WTC11 (cell line): ENCODE measurements at regions not wholly inside any gene's neighbourhood (a gene's known extent, or its start where the extent isn't known, plus 50 kb on each side); places are given as distances from the start of the nearest gene placed in this dataset.

ENCODE experiments used
- ATAC-seq: fragments of 200-7000 bp; cut with Tn5 transposase; 2 replicates; pipeline ENCODE4 v1.10.0; 2021; ENCODE audit warnings: mild to moderate bottlenecking, moderate library complexity
- CTCF ChIA-PET: fragments of 300-600 bp; sonication (Branson Sonifier 250); formaldehyde crosslinking; loops from one replicate; lab custom pipeline; 2021; ENCODE audit warnings: antibody characterized with exemption; lab: Charles Lee
- POLR2A ChIA-PET: fragments of 350-600 bp; sonication (Branson Sonifier 250); formaldehyde crosslinking; loops from one replicate; lab custom pipeline; 2021; ENCODE audit warnings: antibody characterized with exemption; lab: Charles Lee
- DNase-seq: peaks from one replicate; pipeline ENCODE4 v3.0.0; 2021; ENCODE audit warnings: low spot score
- H3K27ac Mint-ChIP-seq: 2 replicates; pipeline ENCODE4 v1.8.0; 2021; ENCODE audit warnings: mixed read lengths
- H3K27me3 Mint-ChIP-seq: 2 replicates; pipeline ENCODE4 v1.8.0; 2021; ENCODE audit warnings: low read depth, mild to moderate bottlenecking, moderate library complexity, mixed read lengths
- H3K36me3 Mint-ChIP-seq: 2 replicates; pipeline ENCODE4 v1.8.0; 2021; ENCODE audit warnings: mixed read lengths
- H3K4me1 Mint-ChIP-seq: 2 replicates; pipeline ENCODE4 v1.8.0; 2022; ENCODE audit warnings: mixed read lengths
- H3K4me3 Mint-ChIP-seq: 2 replicates; pipeline ENCODE4 v1.8.0; 2021; ENCODE audit warnings: mild to moderate bottlenecking, moderate library complexity, mixed read lengths
- H3K9me3 Mint-ChIP-seq: 2 replicates; pipeline ENCODE4 v1.8.0; 2021; ENCODE audit warnings: mixed read lengths
- AFF4 ChIP-seq: sonication (generic); formaldehyde crosslinking; IDR thresholded peaks from 2 replicates; pipeline ENCODE4 v1.8.1; 2023; ENCODE audit warnings: mild to moderate bottlenecking, missing genetic modification reagents, borderline replicate concordance
- AR ChIP-seq: fragments of 250-450 bp; sonication (Bioruptor Pico); IDR thresholded peaks from 2 replicates; pipeline ENCODE4 v1.9.0; 2021; ENCODE audit warnings: mild to moderate bottlenecking
- ARID4B ChIP-seq: sonication (generic); formaldehyde crosslinking; IDR thresholded peaks from 2 replicates; pipeline ENCODE4 v1.8.0; 2023; ENCODE audit warnings: missing genetic modification reagents, mild to moderate bottlenecking, borderline replicate concordance
- CREB1 ChIP-seq: sonication (generic); formaldehyde crosslinking; IDR thresholded peaks from 2 replicates; pipeline ENCODE4 v1.8.0; 2023; ENCODE audit warnings: mild to moderate bottlenecking, missing genetic modification reagents
- E2F4 ChIP-seq: sonication (generic); formaldehyde crosslinking; IDR thresholded peaks from 2 replicates; pipeline ENCODE4 v1.8.1; 2022; ENCODE audit warnings: low read depth, mild to moderate bottlenecking, moderate library complexity, missing genetic modification reagents, borderline replicate concordance
- ESRRA ChIP-seq: sonication (generic); formaldehyde crosslinking; IDR thresholded peaks from 2 replicates; pipeline ENCODE4 v1.8.1; 2022; ENCODE audit warnings: mild to moderate bottlenecking, missing genetic modification reagents, borderline replicate concordance
- FOXK1 ChIP-seq: sonication (generic); formaldehyde crosslinking; IDR thresholded peaks from 2 replicates; pipeline ENCODE4 v1.8.0; 2022; ENCODE audit warnings: mild to moderate bottlenecking, moderate library complexity, missing genetic modification reagents
- GTF2I ChIP-seq: fragments of 250-450 bp; sonication (Bioruptor Pico); conservative IDR thresholded peaks from 2 replicates; pipeline ENCODE4 v1.4.0; 2021; ENCODE audit warnings: mild to moderate bottlenecking
- HMGXB4 ChIP-seq: sonication (generic); formaldehyde crosslinking; IDR thresholded peaks from 2 replicates; pipeline ENCODE4 v1.8.1; 2023; ENCODE audit warnings: mild to moderate bottlenecking, moderate library complexity, missing genetic modification reagents
- IRF1 ChIP-seq: sonication (generic); formaldehyde crosslinking; IDR thresholded peaks from 2 replicates; pipeline ENCODE4 v1.8.0; 2023; ENCODE audit warnings: missing genetic modification reagents
- KAT7 ChIP-seq: sonication (generic); formaldehyde crosslinking; IDR thresholded peaks from 2 replicates; pipeline ENCODE4 v1.8.1; 2023; ENCODE audit warnings: missing genetic modification reagents, mild to moderate bottlenecking, borderline replicate concordance
- MYBL2 ChIP-seq: sonication (generic); formaldehyde crosslinking; IDR thresholded peaks from 2 replicates; pipeline ENCODE4 v1.8.1; 2023; ENCODE audit warnings: mild to moderate bottlenecking, moderate library complexity, missing genetic modification reagents
- NR2C2 ChIP-seq: sonication (generic); formaldehyde crosslinking; IDR thresholded peaks from 2 replicates; pipeline ENCODE4 v1.8.0; 2022; ENCODE audit warnings: mild to moderate bottlenecking, missing genetic modification reagents
- PRRX2 ChIP-seq: fragments of 250-450 bp; sonication (Bioruptor Pico); IDR thresholded peaks from 2 replicates; pipeline ENCODE4 v1.8.0; 2021; ENCODE audit warnings: mild to moderate bottlenecking
- RORB ChIP-seq: fragments of 250-450 bp; sonication (Bioruptor Pico); IDR thresholded peaks from 2 replicates; pipeline ENCODE4 v1.9.0; 2021; ENCODE audit warnings: mild to moderate bottlenecking
- SP1 ChIP-seq: sonication (generic); formaldehyde crosslinking; conservative IDR thresholded peaks from 2 replicates; pipeline ENCODE4 v1.8.1; 2022; ENCODE audit warnings: missing genetic modification reagents
- ZNF121 ChIP-seq: sonication (generic); formaldehyde crosslinking; IDR thresholded peaks from 2 replicates; pipeline ENCODE4 v1.8.0; 2023; ENCODE audit warnings: missing genetic modification reagents
- ZNF138 ChIP-seq: sonication (generic); formaldehyde crosslinking; conservative IDR thresholded peaks from 2 replicates; pipeline ENCODE4 v1.8.1; 2022; ENCODE audit warnings: mild to moderate bottlenecking, moderate library complexity, missing genetic modification reagents
- ZNF317 ChIP-seq: sonication (generic); formaldehyde crosslinking; IDR thresholded peaks from 2 replicates; pipeline ENCODE4 v1.8.1; 2023; ENCODE audit warnings: low read depth, mild to moderate bottlenecking, moderate library complexity, missing genetic modification reagents, borderline replicate concordance

GRCh38 chr2:16478434-16479210, 187.0 kb downstream of the CYRIA start (continued):
- TF ChIP-seq E2F4 (no peak), SP1 (no peak), ARID4B (CRISPR knock-in tag) (no peak), ESRRA (no peak), NR2C2 (CRISPR knock-in tag) (no peak)

GRCh38 chr2:16477648-16478047, 188.0 kb downstream of the CYRIA start:
- H3K27me3 Mint-ChIP-seq, result peaks cover 10% of the 10 kb centered on the region; the same call in 1 of the 2 replicates
- no peak overlapping the region for H3K27ac Mint-ChIP-seq
- no peak for DNase-seq
- TF ChIP-seq CREB1 (CRISPR knock-in tag) (no peak), RORB (CRISPR knock-in tag) (no peak), FOXK1 (CRISPR knock-in tag) (no peak), AFF4 (CRISPR knock-in tag) (no peak), ZNF317 (CRISPR knock-in tag) (no peak), MYBL2 (no peak), AR (CRISPR knock-in tag) (no peak), PRRX2 (CRISPR knock-in tag) (no peak), KAT7 (CRISPR knock-in tag) (no peak), ZNF138 (no peak), IRF1 (CRISPR knock-in tag) (no peak), GTF2I (no peak), HMGXB4 (CRISPR knock-in tag) (no peak), ZNF121 (no peak)
- no peak for ATAC-seq
- H3K9me3 Mint-ChIP-seq, result no peaks in the 10 kb centered on the region
- CTCF ChIA-PET, result no interaction called here
- no peaks in the 10 kb centered on the region for H3K36me3 Mint-ChIP-seq
- POLR2A ChIA-PET, result no interaction called here
- 0 out of 2 replicates have a peak, but pooled peaks cover 4% of the 10 kb centered on the region for H3K4me1 Mint-ChIP-seq
- H3K4me3 Mint-ChIP-seq, result no peak overlapping the region
